Activated CD4-positive, alpha-beta T cell treated with anti-CD3 and anti-CD28 coated beads, Interleukin-2, amount 10 ng/mL, durations not matched to agents 24 days and 14 days (primary cell): ENCODE measurements at regions not wholly inside any gene's neighbourhood (a gene's known extent, or its start where the extent isn't known, plus 50 kb on each side); places are given as distances from the start of the nearest gene placed in this dataset.
"Not testable (repeated sequence)": the region's sequence is repeated elsewhere in the genome, so short reads cannot be mapped to it uniquely, and the experiment has no call there.

ENCODE experiments used
- DNase-seq: peaks from one replicate; pipeline ENCODE4 v3.0.0; 2022
- H3K27ac Mint-ChIP-seq: one replicate; pipeline ENCODE4 v1.8.0; 2022; ENCODE audit warnings: mild to moderate bottlenecking, mixed read lengths
- H3K27me3 Mint-ChIP-seq: one replicate; pipeline ENCODE4 v1.8.0; 2022; ENCODE audit warnings: mixed read lengths
- H3K36me3 Mint-ChIP-seq: one replicate; pipeline ENCODE4 v1.8.0; 2022; ENCODE audit warnings: low read depth, mild to moderate bottlenecking, mixed read lengths
- H3K4me1 Mint-ChIP-seq: one replicate; pipeline ENCODE4 v1.8.0; 2021; ENCODE audit warnings: mixed read lengths
- H3K4me3 Mint-ChIP-seq: one replicate; pipeline ENCODE4 v1.8.0; 2022; ENCODE audit warnings: mild to moderate bottlenecking, moderate library complexity, mixed read lengths
- H3K9me3 Mint-ChIP-seq: one replicate; pipeline ENCODE4 v1.8.0; 2021; ENCODE audit warnings: mixed read lengths
- intact Hi-C: fragments of 100-400 bp; cut with micrococcal nuclease; formaldehyde crosslinking; loops from one replicate; pipeline ENCODE4 v1.15.1; 2023

DNA sequence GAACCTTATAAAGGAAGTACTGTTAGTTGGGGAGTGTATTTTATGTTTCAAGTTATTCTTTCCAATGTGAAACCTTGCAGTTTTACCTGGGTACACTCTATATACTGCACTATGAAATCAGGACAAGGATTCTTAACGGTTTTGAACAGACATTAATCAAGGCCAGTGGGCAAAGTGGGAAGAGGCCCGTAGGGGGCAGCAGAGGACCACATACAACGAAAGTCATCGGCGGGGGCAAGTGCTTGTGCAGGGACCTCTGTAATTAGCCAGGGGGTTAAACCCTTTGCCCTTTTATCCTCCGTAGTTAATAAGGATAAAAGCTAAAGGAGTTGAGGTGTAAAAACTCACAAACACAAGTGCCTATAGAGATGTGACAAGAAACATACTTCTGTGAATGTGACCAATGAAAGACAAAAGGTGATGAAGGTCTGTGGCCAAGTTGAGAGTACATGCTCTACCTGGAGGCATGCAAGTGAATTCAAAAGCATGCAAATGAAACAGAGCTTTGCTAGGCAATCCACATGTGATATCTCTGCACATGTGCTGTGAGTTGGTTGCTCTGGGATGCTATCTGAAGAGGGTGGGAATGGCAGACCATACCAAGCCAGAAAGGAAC, 392.7 kb upstream of the MAN1A1 start:
- H3K27me3 Mint-ChIP-seq = peaks cover 10% of the 10 kb centered on the region
- H3K9me3 Mint-ChIP-seq = no peaks in the 10 kb centered on the region
- H3K4me1 Mint-ChIP-seq = no peaks in the 10 kb centered on the region
- H3K4me3 Mint-ChIP-seq = no peak overlapping the region
- DNase-seq = peak; percentile 86
- H3K36me3 Mint-ChIP-seq = no peaks in the 10 kb centered on the region
- intact Hi-C loops = loop anchor here (2.0 to 10.0 kb wide), 3 partner anchors 223 to 390 kb away; no protein-coding TSS in a partner anchor
- H3K27ac Mint-ChIP-seq = no peak overlapping the region

DNA sequence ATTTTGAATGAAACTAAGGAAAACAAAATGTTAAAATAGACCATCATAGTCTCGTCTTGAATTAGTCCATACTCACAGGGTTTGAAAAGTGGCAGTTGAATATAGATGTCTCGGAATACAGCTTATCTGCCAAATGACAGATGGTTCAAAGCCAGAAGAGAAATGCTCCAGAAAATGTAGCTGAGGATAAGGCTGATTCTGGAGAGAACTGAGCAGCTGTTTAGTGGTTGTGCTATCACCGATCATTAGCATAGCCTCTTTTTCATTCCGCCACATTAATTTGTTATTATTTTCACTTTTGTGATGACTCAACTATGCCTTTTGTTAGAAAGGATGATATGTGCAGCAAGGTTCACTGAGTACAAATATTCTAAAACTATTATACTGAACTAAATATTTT, 390.2 kb upstream of the MAN1A1 start:
- Mint-ChIP-seq H3K27me3 (peaks cover 28% of the 10 kb centered on the region), H3K4me3 (no peak overlapping the region), H3K27ac (no peak overlapping the region), H3K36me3 (no peaks in the 10 kb centered on the region), H3K4me1 (no peaks in the 10 kb centered on the region), H3K9me3 (no peaks in the 10 kb centered on the region)
- intact Hi-C loops = loop anchor here (5.0 to 10.0 kb wide), 3 partner anchors 225 to 595 kb away; no protein-coding TSS in a partner anchor
- no peak for DNase-seq

DNA sequence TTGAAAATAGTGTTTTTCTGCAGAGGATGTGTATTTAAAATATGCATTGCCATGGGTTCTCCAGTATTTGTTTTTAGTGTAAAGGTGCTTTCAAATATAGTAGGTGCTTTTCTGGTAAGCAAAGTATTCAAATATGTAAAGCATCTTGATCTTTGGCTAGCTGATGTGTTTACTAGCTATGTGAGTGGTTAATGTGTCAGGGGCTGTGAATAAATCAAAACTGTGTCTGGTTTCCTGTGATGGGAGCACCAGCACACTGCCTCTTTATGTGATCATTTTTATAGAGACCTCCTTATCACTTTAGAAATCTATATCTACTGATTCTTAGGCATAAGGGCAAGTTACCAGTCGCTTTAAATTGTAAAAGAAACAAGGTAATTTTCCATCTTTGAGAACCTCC, 388.9 kb upstream of the MAN1A1 start:
- Mint-ChIP-seq H3K4me1 (no peaks in the 10 kb centered on the region), H3K4me3 (no peak overlapping the region), H3K27ac (no peak overlapping the region), H3K27me3 (peaks cover 32% of the 10 kb centered on the region), H3K36me3 (no peaks in the 10 kb centered on the region), H3K9me3 (no peaks in the 10 kb centered on the region)
- intact Hi-C loops = loop anchor here (10.0 kb wide), 1 partner anchor 594 kb away; no protein-coding TSS in a partner anchor
- DNase-seq = no peak

DNA sequence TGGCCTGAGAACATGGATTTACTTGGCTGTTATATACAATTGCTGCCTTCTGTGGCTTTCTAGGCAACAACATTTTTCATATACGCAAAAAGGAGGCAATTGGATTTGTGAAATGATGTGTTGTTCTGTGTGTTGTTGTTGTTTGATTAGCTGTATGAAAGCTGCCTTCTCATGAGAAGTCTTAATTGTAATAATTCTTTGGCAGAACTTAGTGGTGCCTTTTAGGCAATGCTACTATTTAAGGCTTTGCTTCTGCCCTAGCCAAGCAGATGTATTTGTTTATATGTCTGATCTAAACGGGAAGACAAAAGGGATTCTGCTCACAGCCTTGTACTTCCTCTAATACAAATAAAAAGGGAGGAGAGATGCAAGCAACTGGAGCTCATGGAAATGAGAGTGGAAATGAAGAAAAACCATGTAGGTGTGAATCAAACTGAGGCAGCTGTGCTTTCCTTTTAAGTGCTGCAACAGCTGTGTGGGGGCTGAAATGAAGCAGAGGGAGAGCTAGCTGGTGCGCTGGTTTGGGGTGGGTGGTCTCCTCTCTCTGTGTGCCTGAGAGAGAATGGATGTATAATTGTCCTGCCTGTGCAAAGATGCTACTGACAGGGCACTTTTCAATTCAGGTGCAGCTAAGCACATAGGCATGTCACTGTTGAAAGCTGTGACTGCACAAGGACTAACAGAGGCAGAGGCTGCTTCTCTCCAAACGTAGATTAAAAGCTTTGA, 386.9 kb upstream of the MAN1A1 start:
- Mint-ChIP-seq H3K4me3 (no peak overlapping the region), H3K36me3 (no peaks in the 10 kb centered on the region), H3K4me1 (no peaks in the 10 kb centered on the region), H3K27me3 (peaks cover 28% of the 10 kb centered on the region), H3K9me3 (no peaks in the 10 kb centered on the region), H3K27ac (no peak overlapping the region)
- DNase-seq = no peak
- intact Hi-C loops = loop anchor here (10.0 kb wide), 1 partner anchor 592 kb away; no protein-coding TSS in a partner anchor

DNA sequence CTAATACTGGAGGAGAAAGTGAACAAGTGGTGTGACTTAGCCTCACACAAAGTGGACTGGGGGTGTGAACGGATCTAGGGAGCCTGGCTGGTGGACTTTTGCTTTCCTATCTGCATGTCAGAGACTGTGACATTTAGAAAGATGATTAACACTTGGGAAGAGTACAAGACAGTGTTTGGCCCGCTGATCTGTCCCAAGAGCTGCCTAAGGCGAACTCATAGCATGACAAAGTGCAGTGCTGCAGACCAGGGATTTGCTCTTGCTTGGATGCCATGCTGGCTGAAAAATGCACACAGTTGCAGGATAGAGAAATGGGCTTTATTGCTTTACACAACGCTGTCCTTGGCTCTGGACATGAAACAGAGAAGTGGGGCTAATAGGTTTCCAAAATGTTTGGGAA, 386.0 kb upstream of the MAN1A1 start:
- intact Hi-C loops = loop anchor here (10.0 kb wide), 1 partner anchor 591 kb away; no protein-coding TSS in a partner anchor
- no peak overlapping the region for H3K27ac Mint-ChIP-seq
- H3K4me1 Mint-ChIP-seq = no peaks in the 10 kb centered on the region
- H3K36me3 Mint-ChIP-seq = no peaks in the 10 kb centered on the region
- peaks cover 28% of the 10 kb centered on the region for H3K27me3 Mint-ChIP-seq
- no peak overlapping the region for H3K4me3 Mint-ChIP-seq
- no peaks in the 10 kb centered on the region for H3K9me3 Mint-ChIP-seq
- no peak for DNase-seq

DNA sequence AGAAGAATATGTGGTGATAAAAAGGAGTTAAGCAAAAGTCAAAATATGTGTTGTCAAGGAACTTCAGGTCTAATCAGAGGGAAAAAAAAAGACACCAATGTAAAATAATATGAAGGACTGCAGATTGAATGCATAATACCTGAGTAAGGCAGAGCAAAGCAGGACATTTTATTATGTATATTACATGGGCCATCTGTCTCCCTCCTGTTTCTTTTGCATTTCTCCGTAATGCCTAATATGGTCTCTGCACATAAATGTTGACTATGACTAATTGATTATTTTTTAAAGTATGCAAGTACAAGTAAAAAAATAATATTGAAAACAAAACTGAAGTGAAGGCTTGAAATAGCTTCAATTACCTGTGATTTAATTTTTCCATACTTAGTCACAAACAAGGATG, 384.7 kb upstream of the MAN1A1 start:
- Mint-ChIP-seq H3K36me3 (no peaks in the 10 kb centered on the region), H3K4me1 (no peaks in the 10 kb centered on the region), H3K27ac (no peak overlapping the region), H3K9me3 (no peaks in the 10 kb centered on the region), H3K27me3 (peaks cover 28% of the 10 kb centered on the region), H3K4me3 (no peak overlapping the region)
- intact Hi-C loops = loop anchor here (10.0 kb wide), 1 partner anchor 589 kb away; no protein-coding TSS in a partner anchor
- DNase-seq = no peak

DNA sequence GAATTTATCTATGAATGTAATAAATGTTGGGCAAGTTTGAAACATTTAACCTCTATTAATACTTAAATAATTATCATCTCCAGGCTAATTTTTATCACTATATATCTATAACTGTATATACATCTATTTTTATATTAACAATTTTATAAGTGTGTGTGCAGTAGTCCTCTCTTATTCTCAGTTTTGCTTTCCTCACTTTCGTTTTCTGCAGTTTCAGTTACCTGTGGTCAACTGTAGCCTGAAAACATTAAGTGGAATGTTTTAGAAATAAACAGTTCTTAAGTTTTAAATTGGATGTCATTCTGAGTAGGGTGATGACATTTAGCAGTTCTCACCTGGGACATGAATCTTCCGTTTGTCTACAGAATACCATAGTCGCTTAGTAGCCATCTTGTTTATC, 379.4 kb upstream of the MAN1A1 start:
- intact Hi-C loops = no loop called here
- H3K4me3 Mint-ChIP-seq = no peak overlapping the region
- no peak for DNase-seq
- no peaks in the 10 kb centered on the region for H3K4me1 Mint-ChIP-seq
- H3K36me3 Mint-ChIP-seq = no peaks in the 10 kb centered on the region
- no peaks in the 10 kb centered on the region for H3K9me3 Mint-ChIP-seq
- peaks cover 10% of the 10 kb centered on the region for H3K27me3 Mint-ChIP-seq
- no peak overlapping the region for H3K27ac Mint-ChIP-seq

DNA sequence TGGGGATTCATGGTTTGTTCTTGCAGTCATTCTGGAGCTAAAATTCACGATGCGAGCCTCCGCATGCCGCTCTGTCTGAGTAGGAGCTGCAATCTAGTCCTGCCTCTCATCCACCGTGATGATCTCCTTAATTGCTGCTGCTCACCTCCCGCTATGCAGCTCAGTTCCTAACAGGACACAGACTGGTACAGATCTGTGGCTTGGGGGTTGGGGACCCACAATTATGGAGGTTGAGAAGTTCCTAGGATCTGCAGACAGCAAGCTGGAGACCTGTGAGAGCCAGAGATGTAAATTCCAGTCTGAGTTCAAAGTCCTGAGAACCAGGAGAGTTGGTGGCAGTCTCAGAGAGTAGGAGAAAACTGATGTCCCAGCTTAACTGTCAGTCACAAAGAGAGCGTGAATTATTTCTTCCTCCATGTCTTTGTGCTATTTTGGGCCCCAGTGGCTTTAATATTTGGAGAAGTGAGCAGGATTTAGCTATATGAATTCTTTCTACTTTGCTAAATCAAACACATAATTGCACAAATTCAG, 378.7 kb upstream of the MAN1A1 start:
- peaks cover 12% of the 10 kb centered on the region for H3K27me3 Mint-ChIP-seq
- intact Hi-C loops = no loop called here
- H3K9me3 Mint-ChIP-seq = no peaks in the 10 kb centered on the region
- H3K4me3 Mint-ChIP-seq = no peak overlapping the region
- H3K4me1 Mint-ChIP-seq = no peaks in the 10 kb centered on the region
- H3K27ac Mint-ChIP-seq = no peak overlapping the region
- no peak for DNase-seq
- no peaks in the 10 kb centered on the region for H3K36me3 Mint-ChIP-seq

DNA sequence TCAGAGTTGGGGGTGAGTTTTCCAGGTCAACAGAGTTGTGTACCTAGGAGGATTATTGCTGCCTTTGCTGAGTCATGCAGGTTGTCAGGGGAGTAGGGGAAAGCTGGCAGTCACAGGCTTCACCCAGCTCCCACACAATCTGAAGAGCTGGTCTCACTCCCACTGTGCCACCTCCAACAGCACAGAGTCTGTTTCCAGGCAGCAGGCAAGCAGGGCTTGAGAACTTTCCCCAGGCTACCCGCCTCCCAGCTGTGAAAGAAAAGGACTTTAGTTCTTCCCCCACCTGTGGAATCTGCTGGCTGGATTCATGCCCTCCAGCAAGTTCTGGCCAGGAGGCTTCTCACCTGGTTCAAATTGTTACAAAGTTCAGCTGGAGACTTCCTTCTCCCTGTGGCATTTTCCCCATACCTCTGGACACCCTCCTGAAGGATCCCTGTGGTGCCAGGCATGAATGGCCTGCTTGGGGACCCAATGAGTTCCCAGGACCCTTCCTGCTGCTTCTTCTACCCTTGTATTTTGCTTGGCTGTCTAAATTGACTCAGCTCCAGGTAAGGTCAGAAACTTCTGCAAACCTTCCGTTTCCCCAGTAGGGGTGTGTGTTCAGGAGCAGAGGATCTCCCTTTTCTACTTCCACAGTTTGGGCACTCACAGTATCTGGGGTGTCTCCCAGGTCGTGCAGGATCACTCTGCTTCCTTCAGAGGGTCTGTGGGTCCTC, 378.1 kb upstream of the MAN1A1 start:
- no peak overlapping the region for H3K27ac Mint-ChIP-seq
- peaks cover 12% of the 10 kb centered on the region for H3K27me3 Mint-ChIP-seq
- no peak overlapping the region for H3K4me3 Mint-ChIP-seq
- H3K4me1 Mint-ChIP-seq = no peaks in the 10 kb centered on the region
- no peak for DNase-seq
- H3K9me3 Mint-ChIP-seq = no peaks in the 10 kb centered on the region
- intact Hi-C loops = no loop called here
- H3K36me3 Mint-ChIP-seq = no peaks in the 10 kb centered on the region

DNA sequence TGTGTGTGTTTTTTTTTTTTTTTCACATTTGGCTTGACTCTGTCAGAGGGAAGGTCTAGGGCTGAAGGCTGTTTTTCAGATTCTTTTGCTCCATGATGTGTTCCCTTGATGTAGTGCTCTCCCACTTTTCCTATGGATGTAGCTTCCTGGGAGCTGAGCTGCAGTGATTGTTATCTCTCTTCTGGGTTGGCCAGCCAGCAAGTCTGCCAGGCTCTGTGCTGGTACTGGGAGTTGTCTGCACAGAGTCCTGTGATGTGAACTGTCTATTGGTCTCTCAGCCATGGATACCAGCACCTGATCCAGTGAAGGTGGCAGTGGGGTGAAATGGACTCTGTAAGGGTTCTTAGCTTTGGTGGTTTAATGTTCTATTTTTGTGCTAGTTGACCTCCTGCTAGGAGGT, 377.4 kb upstream of the MAN1A1 start:
- H3K4me1 Mint-ChIP-seq, H3K4me3 Mint-ChIP-seq, H3K27ac Mint-ChIP-seq, intact Hi-C loops, H3K36me3 Mint-ChIP-seq, DNase-seq, H3K9me3 Mint-ChIP-seq: not testable (repeated sequence)
- H3K27me3 Mint-ChIP-seq = peaks cover 16% of the 10 kb centered on the region

DNA sequence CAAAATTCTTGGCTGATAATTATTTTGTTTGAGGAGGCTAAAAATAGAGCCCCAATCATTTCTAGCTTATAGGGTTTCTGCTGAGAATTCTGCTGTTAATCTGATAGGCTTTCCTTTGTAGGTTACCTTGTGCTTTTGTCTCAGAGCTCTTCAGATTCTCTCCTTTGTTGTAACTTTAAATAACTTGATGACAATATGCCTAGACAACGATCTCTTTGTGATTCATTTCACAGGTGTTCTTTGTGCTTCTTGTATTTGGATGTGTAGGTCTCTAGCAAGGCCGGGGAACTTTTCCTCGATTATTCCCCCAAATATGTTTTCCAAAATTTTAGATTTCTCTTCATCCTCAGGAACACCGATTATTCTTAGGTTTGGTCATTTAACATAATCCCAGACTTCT, 376.5 kb upstream of the MAN1A1 start:
- Mint-ChIP-seq H3K9me3 (no peaks in the 10 kb centered on the region), H3K27ac (no peak overlapping the region)

DNA sequence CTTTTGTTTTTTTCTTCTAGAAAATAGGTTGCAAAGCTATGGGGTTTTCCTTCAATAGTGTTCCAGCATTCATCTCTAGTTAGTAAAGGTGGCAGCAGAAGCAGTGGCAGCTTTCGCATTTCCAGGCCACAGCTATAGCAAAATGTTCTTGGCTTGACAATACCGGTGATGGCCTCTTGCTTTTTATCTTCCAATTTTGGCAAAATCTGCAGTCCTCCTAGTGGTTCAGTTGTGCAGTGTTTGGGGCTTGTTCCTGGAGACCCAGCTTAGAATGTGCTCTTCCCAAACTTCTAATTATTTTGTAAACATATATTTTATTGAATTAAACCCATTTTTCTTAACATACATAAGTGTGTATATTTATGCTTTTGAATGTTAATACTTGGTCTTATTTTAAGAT, 370.6 kb upstream of the MAN1A1 start:
- Mint-ChIP-seq H3K27ac (no peak overlapping the region), H3K4me3 (no peak overlapping the region), H3K4me1 (peaks cover 4% of the 10 kb centered on the region), H3K27me3 (peaks cover 18% of the 10 kb centered on the region), H3K9me3 (no peaks in the 10 kb centered on the region), H3K36me3 (no peaks in the 10 kb centered on the region)
- DNase-seq = no peak
- intact Hi-C loops = no loop called here

More for the DNA sequence above, 376.5 kb upstream of the MAN1A1 start:
- Mint-ChIP-seq H3K4me3 (no peak overlapping the region), H3K36me3 (no peaks in the 10 kb centered on the region), H3K4me1 (no peaks in the 10 kb centered on the region), H3K27me3 (peaks cover 16% of the 10 kb centered on the region)
- no peak for DNase-seq
- intact Hi-C loops = no loop called here

DNA sequence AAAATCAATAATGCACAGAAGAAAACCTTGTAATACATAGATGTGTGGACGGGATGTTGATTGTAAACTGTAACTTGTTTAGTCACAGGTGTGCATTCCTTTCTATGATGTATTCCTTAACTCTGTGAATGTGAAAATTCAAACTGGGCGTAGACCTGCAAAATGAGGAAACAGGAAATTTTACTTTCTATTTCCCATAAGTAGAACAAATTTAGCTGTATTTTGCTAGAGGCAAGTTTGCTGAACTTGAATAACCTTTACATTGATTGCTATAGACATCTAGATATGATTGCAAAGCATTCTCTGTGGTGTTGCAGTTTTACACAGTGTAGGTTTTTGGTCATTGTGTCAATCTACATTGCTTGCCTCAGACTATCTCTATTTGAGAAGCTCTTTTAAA, 368.4 kb upstream of the MAN1A1 start:
- H3K36me3 Mint-ChIP-seq = no peaks in the 10 kb centered on the region

More for the DNA sequence above, 368.4 kb upstream of the MAN1A1 start:
- peaks cover 4% of the 10 kb centered on the region for H3K4me1 Mint-ChIP-seq
- H3K27ac Mint-ChIP-seq = no peak overlapping the region
- H3K9me3 Mint-ChIP-seq = no peaks in the 10 kb centered on the region
- peaks cover 9% of the 10 kb centered on the region for H3K27me3 Mint-ChIP-seq
- DNase-seq = no peak
- no peak overlapping the region for H3K4me3 Mint-ChIP-seq
- intact Hi-C loops = no loop called here
